ENCODE measurements at regions not wholly inside any gene's neighbourhood (a gene's known extent, or its start where the extent isn't known, plus 50 kb on each side); places are given as distances from the start of the nearest gene placed in this dataset.

- H4K20me1 ChIP-seq (ENCODE audit: insufficient read depth, low read length) = no peaks in the 10 kb centered on the region
- H3K27ac ChIP-seq (ENCODE audit: low read length) = no peak overlapping the region
- no peak overlapping the region for H2AFZ ChIP-seq (ENCODE audit: low read depth, low read length)
- H3K4me1 ChIP-seq (ENCODE audit: low read length) = no peaks in the 10 kb centered on the region
- no peak overlapping the region for H3K4me3 ChIP-seq (ENCODE audit: low read length)
- no peaks in the 10 kb centered on the region for H3K36me3 ChIP-seq (replicated peaks; ENCODE audit: low read depth, low read length)
- no peak overlapping the region for H3K9ac ChIP-seq (ENCODE audit: low read length)
- TF ChIP-seq CTCF (IDR thresholded peaks at IDR 0.05; ENCODE audit: low read depth, low read length) (no peak), EZH2phosphoT487 (IDR thresholded peaks at IDR 0.05; ENCODE audit: low read depth) (no peak)
- H3K79me2 ChIP-seq (ENCODE audit: low read length) = no peaks in the 10 kb centered on the region
- no peaks in the 10 kb centered on the region for H3K27me3 ChIP-seq (ENCODE audit: low read depth, low read length)
- no peak overlapping the region for H3K4me2 ChIP-seq (ENCODE audit: low read length)
- H3K9me3 ChIP-seq (ENCODE audit: insufficient read depth, low read length) = no peaks in the 10 kb centered on the region
Measured at GRCh38 chr2:41925712-41926111, 122.1 kb upstream of the PKDCC start.

GRCh38 chr2:41926614-41927580, 120.9 kb upstream of the PKDCC start:
- TF ChIP-seq EZH2phosphoT487 (IDR thresholded peaks at IDR 0.05; ENCODE audit: low read depth) (no peak), CTCF (IDR thresholded peaks at IDR 0.05; ENCODE audit: low read depth, low read length) (no peak)
- Histone ChIP-seq H3K9ac (ENCODE audit: low read length) (no peak overlapping the region), H3K27me3 (ENCODE audit: low read depth, low read length) (no peaks in the 10 kb centered on the region), H3K4me2 (ENCODE audit: low read length) (no peak overlapping the region), H3K4me1 (ENCODE audit: low read length) (no peaks in the 10 kb centered on the region), H3K27ac (ENCODE audit: low read length) (no peak overlapping the region), H4K20me1 (ENCODE audit: insufficient read depth, low read length) (no peaks in the 10 kb centered on the region), H3K79me2 (ENCODE audit: low read length) (no peaks in the 10 kb centered on the region), H3K36me3 (replicated peaks; ENCODE audit: low read depth, low read length) (no peaks in the 10 kb centered on the region), H2AFZ (ENCODE audit: low read depth, low read length) (no peak overlapping the region), H3K9me3 (ENCODE audit: insufficient read depth, low read length) (no peaks in the 10 kb centered on the region), H3K4me3 (ENCODE audit: low read length) (no peak overlapping the region)

GRCh38 chr2:41927581-41928264, 120.1 kb upstream of the PKDCC start:
- H4K20me1 ChIP-seq (ENCODE audit: insufficient read depth, low read length) = no peaks in the 10 kb centered on the region
- H3K4me3 ChIP-seq (ENCODE audit: low read length) = no peak overlapping the region
- H3K36me3 ChIP-seq (replicated peaks; ENCODE audit: low read depth, low read length) = no peaks in the 10 kb centered on the region
- H3K27me3 ChIP-seq (ENCODE audit: low read depth, low read length) = no peaks in the 10 kb centered on the region
- no peaks in the 10 kb centered on the region for H3K9me3 ChIP-seq (ENCODE audit: insufficient read depth, low read length)
- no peak for TF ChIP-seq EZH2phosphoT487 (IDR thresholded peaks at IDR 0.05; ENCODE audit: low read depth)
- no peak for TF ChIP-seq CTCF (IDR thresholded peaks at IDR 0.05; ENCODE audit: low read depth, low read length)
- no peak overlapping the region for H3K4me2 ChIP-seq (ENCODE audit: low read length)
- no peaks in the 10 kb centered on the region for H3K79me2 ChIP-seq (ENCODE audit: low read length)
- no peaks in the 10 kb centered on the region for H3K4me1 ChIP-seq (ENCODE audit: low read length)
- no peak overlapping the region for H2AFZ ChIP-seq (ENCODE audit: low read depth, low read length)
- no peak overlapping the region for H3K9ac ChIP-seq (ENCODE audit: low read length)
- H3K27ac ChIP-seq (ENCODE audit: low read length) = no peak overlapping the region

- no peaks in the 10 kb centered on the region for H4K20me1 ChIP-seq (ENCODE audit: insufficient read depth, low read length)
- no peak overlapping the region for H3K9ac ChIP-seq (ENCODE audit: low read length)
- H3K27ac ChIP-seq (ENCODE audit: low read length) = no peak overlapping the region
- no peak overlapping the region for H2AFZ ChIP-seq (ENCODE audit: low read depth, low read length)
- H3K4me3 ChIP-seq (ENCODE audit: low read length) = no peak overlapping the region
- no peaks in the 10 kb centered on the region for H3K9me3 ChIP-seq (ENCODE audit: insufficient read depth, low read length)
- 0 out of 2 replicates have a peak, but pooled peaks cover 3% of the 10 kb centered on the region for H3K27me3 ChIP-seq (ENCODE audit: low read depth, low read length)
- no peaks in the 10 kb centered on the region for H3K36me3 ChIP-seq (replicated peaks; ENCODE audit: low read depth, low read length)
- H3K4me2 ChIP-seq (ENCODE audit: low read length) = no peak overlapping the region
- no peaks in the 10 kb centered on the region for H3K79me2 ChIP-seq (ENCODE audit: low read length)
- TF ChIP-seq EZH2phosphoT487 (IDR thresholded peaks at IDR 0.05; ENCODE audit: low read depth) = no peak
- TF ChIP-seq CTCF (IDR thresholded peaks at IDR 0.05; ENCODE audit: low read depth, low read length) = no peak
- H3K4me1 ChIP-seq (ENCODE audit: low read length) = no peaks in the 10 kb centered on the region
Measured at GRCh38 chr2:41928526-41928925, 119.3 kb upstream of the PKDCC start.
